ENCODE measurements at regions not wholly inside any gene's neighbourhood (a gene's known extent, or its start where the extent isn't known, plus 50 kb on each side); places are given as distances from the start of the nearest gene placed in this dataset.

DNA sequence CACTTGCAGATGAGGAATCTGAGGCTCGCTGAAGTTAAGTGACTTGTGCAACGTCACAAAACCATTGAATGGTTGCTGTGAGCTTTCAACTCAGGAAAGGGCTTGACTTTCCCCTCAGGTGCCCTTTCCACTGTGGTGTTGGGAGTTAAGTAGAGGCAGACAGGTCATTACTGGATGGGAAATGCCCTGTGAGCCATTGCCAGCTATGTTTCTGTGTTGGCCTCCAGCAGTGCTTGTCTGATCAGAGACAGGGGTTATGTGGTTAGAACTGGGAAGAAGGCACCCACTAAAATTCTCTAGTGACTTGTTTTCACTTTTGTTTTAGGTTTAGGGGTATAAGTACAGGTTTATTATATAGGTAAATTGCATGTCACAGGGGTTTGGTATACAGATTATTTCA, 96.6 kb downstream of the FDX1 start:
- no peak for DNase-seq (ENCODE audit: low read depth)
- TF ChIP-seq, protein P1, sequence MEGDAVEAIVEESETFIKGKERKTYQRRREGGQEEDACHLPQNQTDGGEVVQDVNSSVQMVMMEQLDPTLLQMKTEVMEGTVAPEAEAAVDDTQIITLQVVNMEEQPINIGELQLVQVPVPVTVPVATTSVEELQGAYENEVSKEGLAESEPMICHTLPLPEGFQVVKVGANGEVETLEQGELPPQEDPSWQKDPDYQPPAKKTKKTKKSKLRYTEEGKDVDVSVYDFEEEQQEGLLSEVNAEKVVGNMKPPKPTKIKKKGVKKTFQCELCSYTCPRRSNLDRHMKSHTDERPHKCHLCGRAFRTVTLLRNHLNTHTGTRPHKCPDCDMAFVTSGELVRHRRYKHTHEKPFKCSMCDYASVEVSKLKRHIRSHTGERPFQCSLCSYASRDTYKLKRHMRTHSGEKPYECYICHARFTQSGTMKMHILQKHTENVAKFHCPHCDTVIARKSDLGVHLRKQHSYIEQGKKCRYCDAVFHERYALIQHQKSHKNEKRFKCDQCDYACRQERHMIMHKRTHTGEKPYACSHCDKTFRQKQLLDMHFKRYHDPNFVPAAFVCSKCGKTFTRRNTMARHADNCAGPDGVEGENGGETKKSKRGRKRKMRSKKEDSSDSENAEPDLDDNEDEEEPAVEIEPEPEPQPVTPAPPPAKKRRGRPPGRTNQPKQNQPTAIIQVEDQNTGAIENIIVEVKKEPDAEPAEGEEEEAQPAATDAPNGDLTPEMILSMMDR (conservative IDR thresholded peaks at IDR 0.05; ENCODE audit: control insufficient read depth, insufficient read depth, low read depth, low read length) = no peak
- no peak overlapping the region for H3K4me3 ChIP-seq (ENCODE audit: control insufficient read depth, low read depth, low read length)

Measured in fibroblast of mammary gland (primary cell).